ENCODE measurements at regions not wholly inside any gene's neighbourhood (a gene's known extent, or its start where the extent isn't known, plus 50 kb on each side); places are given as distances from the start of the nearest gene placed in this dataset.

- TF ChIP-seq CTCF (IDR thresholded peaks at IDR 0.05; ENCODE audit: low read depth, low read length) (no peak), POLR2A (IDR thresholded peaks at IDR 0.05; ENCODE audit: extremely low read depth, insufficient read length) (no peak)
- TF ChIP-seq, protein P1, sequence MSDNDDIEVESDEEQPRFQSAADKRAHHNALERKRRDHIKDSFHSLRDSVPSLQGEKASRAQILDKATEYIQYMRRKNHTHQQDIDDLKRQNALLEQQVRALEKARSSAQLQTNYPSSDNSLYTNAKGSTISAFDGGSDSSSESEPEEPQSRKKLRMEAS (IDR thresholded peaks at IDR 0.05; ENCODE audit: low read depth, low read length), result no peak
Observed at GRCh38 chr3:132788301-132788671, 66.1 kb upstream of the NPHP3 start.
